GM12878 (cell line): ENCODE measurements at regions not wholly inside any gene's neighbourhood (a gene's known extent, or its start where the extent isn't known, plus 50 kb on each side); places are given as distances from the start of the nearest gene placed in this dataset.

Experiments
- ATAC-seq: fragments of 200-7000 bp; cut with Tn5 transposase; 3 replicates; pipeline ENCODE4 v1.9.1; 2020; ENCODE audit warnings: mild to moderate bottlenecking, moderate library complexity
- BruUV-seq: library from RNA; stranded (reverse); fragments of 400-500 nt; replicated peaks from 2 replicates; lab custom pipeline; 2021; lab: Mats Ljungman, UMichigan
- CTCF ChIA-PET: fragments of 300-600 bp; sonication (Branson Sonifier 250); formaldehyde crosslinking; extraction: SDS; loops from one replicate; lab custom pipeline; 2021; ENCODE audit warnings: inconsistent platforms; lab: Yijun Ruan, JAX
- POLR2A ChIA-PET: fragments of 350-600 bp; formaldehyde crosslinking; extraction: SDS; loops from one replicate; lab custom pipeline; 2021; ENCODE audit warnings: inconsistent platforms; lab: Charles Lee
- RAD21 ChIA-PET: fragments of 300-600 bp; sonication (Branson Sonifier 250); formaldehyde crosslinking; loops from one replicate; lab custom pipeline; 2023; ENCODE audit warnings: antibody characterized with exemption; ENCODE audit not compliant: unreplicated experiment; lab: Charles Lee
- SMC1A ChIA-PET: fragments of 300-600 bp; sonication (Branson Sonifier 250); formaldehyde crosslinking; loops from one replicate; lab custom pipeline; 2023; ENCODE audit not compliant: unreplicated experiment, uncharacterized antibody; lab: Charles Lee
- DNase-seq: peaks from one replicate; pipeline ENCODE4 v3.0.0-alpha.2; 2011; ENCODE audit warnings: low read depth, low spot score
- FAIRE-seq: peaks from 3 replicates; lab custom pipeline; 2011; peaks lifted over from hg19 to GRCh38; lab: Jason Lieb, UNC
- H2AFZ ChIP-seq: 2 replicates; pipeline ENCODE4 v1.6.0; 2011; ENCODE audit warnings: low read depth, low read length, control low read depth; ENCODE audit not compliant: control insufficient read depth
- H3K27ac ChIP-seq: 2 replicates; pipeline ENCODE4 v1.5.1; 2011; ENCODE audit warnings: control low read depth; ENCODE audit not compliant: control insufficient read depth, insufficient read depth
- H3K27me3 ChIP-seq, 2 experiments: replicated peaks in 1 of 2; 2 replicates each; pipeline versions ENCODE4 v1.6.0 to v1.6.1; 2011; ENCODE audit warnings: low read length in 1 of 2; ENCODE audit not compliant: control insufficient read depth in 2 of 2, insufficient read depth in 2 of 2
- H3K36me3 ChIP-seq, 2 experiments: 2 replicates each; pipeline ENCODE4 v1.5.1; 2011; ENCODE audit warnings: low read length in 1 of 2; ENCODE audit not compliant: control insufficient read depth in 2 of 2, insufficient read depth in 2 of 2
- H3K4me1 ChIP-seq: 2 replicates; pipeline ENCODE4 v1.6.1; 2011; ENCODE audit warnings: mild to moderate bottlenecking, low read length, moderate library complexity, mixed read lengths; ENCODE audit not compliant: control insufficient read depth, insufficient read depth
- H3K4me2 ChIP-seq: 2 replicates; pipeline ENCODE4 v1.6.0; 2011; ENCODE audit warnings: control low read depth; ENCODE audit not compliant: control insufficient read depth, insufficient read depth
- H3K4me3 ChIP-seq: fragments of 200-600 bp; sonication (generic); 2 replicates; pipeline ENCODE4 v1.5.1; 2016
- H3K79me2 ChIP-seq: 2 replicates; pipeline ENCODE4 v1.6.0; 2011; ENCODE audit warnings: low read length; ENCODE audit not compliant: control insufficient read depth, insufficient read depth
- H3K9ac ChIP-seq: 2 replicates; pipeline ENCODE4 v1.8.0; 2011; ENCODE audit warnings: low read length, control low read depth, mixed read lengths; ENCODE audit not compliant: control insufficient read depth, insufficient read depth
- H3K9me3 ChIP-seq: replicated peaks from 3 replicates; pipeline ENCODE4 v1.5.1; 2011; ENCODE audit warnings: mild to moderate bottlenecking, low read length; ENCODE audit not compliant: control insufficient read depth, insufficient read depth
- H4K20me1 ChIP-seq: 2 replicates; pipeline ENCODE4 v1.6.0; 2011; ENCODE audit not compliant: control insufficient read depth, insufficient read depth
- CEBPZ ChIP-seq: fragments of 150-350 bp; IDR thresholded peaks from 2 replicates; pipeline ENCODE4 v1.6.1; 2016; ENCODE audit warnings: low read depth, low read length
- ETV6 ChIP-seq, 2 experiments: fragments of 450-650 bp in 1 of 2; IDR thresholded peaks in 1 of 2; conservative IDR thresholded peaks in 1 of 2; 2 replicates each; pipeline ENCODE4 v1.6.1; 2014; ENCODE audit warnings: antibody characterized with exemption in 1 of 2, borderline replicate concordance in 1 of 2, low read depth in 1 of 2, mild to moderate bottlenecking in 1 of 2, moderate library complexity in 1 of 2
- HDAC6 ChIP-seq: fragments of 200-600 bp; sonication (generic); IDR thresholded peaks from one replicate; pipeline ENCODE4 v1.8.0; 2017; ENCODE audit warnings: antibody characterized with exemption; ENCODE audit not compliant: unreplicated experiment
- JUND ChIP-seq: IDR thresholded peaks from 2 replicates; pipeline ENCODE4 v1.6.1; 2012; ENCODE audit warnings: low read depth, mild to moderate bottlenecking, low read length, improper control_type of control experiment, moderate library complexity
- KAT2A ChIP-seq: conservative IDR thresholded peaks from 2 replicates; pipeline ENCODE4 v1.6.1; 2011; ENCODE audit warnings: low read depth, low read length; ENCODE audit not compliant: control insufficient read depth
- MTA2 ChIP-seq: fragments of 450-650 bp; IDR thresholded peaks from 2 replicates; pipeline ENCODE4 v1.6.1; 2016; ENCODE audit warnings: low read depth, mild to moderate bottlenecking, moderate library complexity
- MTA3 ChIP-seq: IDR thresholded peaks from 2 replicates; pipeline ENCODE4 v1.6.1; 2012; ENCODE audit warnings: low read length, inconsistent platforms, borderline replicate concordance
- PKNOX1 ChIP-seq: fragments of 450-650 bp; IDR thresholded peaks from 2 replicates; pipeline ENCODE4 v1.6.1; 2016; ENCODE audit warnings: mild to moderate bottlenecking
- RBBP5 ChIP-seq: fragments of 200-600 bp; sonication (generic); conservative IDR thresholded peaks from 2 replicates; pipeline ENCODE4 v1.6.1; 2016
- SREBF1 ChIP-seq: IDR thresholded peaks from 2 replicates; pipeline ENCODE4 v1.6.1; 2012; ENCODE audit warnings: mild to moderate bottlenecking, low read length
- STAT3 ChIP-seq: IDR thresholded peaks from 2 replicates; pipeline ENCODE4 v1.6.1; 2011; ENCODE audit warnings: low read depth, low read length, improper control_type of control experiment
- USF2 ChIP-seq: IDR thresholded peaks from 2 replicates; pipeline ENCODE4 v1.6.1; 2011; ENCODE audit warnings: low read depth, low read length, improper control_type of control experiment, borderline replicate concordance
- WGBS: methylation state at CpG from one replicate; pipeline ENCODE4 v1.1.6; 2016; ENCODE audit warnings: low lambda C conversion rate; ENCODE audit not compliant: insufficient replicate concordance, insufficient coverage; ENCODE audit errors: missing lambda C conversion rate; 5-methylcytosine and 5-hydroxymethylcytosine counted together
- in situ Hi-C: fragments of 300-500 bp; cut with MboI; formaldehyde crosslinking; loops from 9 replicates; pipeline ENCODE4 v1.14.3; 2018; ENCODE audit warnings: mixed read lengths
- intact Hi-C: fragments of 100-400 bp; cut with micrococcal nuclease; formaldehyde crosslinking; loops from one replicate; pipeline ENCODE4 v1.14.2; 2022; ENCODE audit not compliant: unreplicated experiment

- no peak for TF ChIP-seq SREBF1
These were observed 258.3 kb upstream of the STXBP6 start (continued) for GRCh38 chr14:25308244-25308643.

GRCh38 chr14:25303934-25304333, 254.0 kb upstream of the STXBP6 start:
- no peak overlapping the region for H3K4me2 ChIP-seq
- FAIRE-seq = no peak
- ChIA-PET POLR2A (no interaction called here), CTCF (no interaction called here), SMC1A (no interaction called here), RAD21 (no interaction called here)
- ATAC-seq = no peak
- H3K4me3 ChIP-seq = no peak overlapping the region
- intact Hi-C loops = no loop called here
- in situ Hi-C loops = no loop called here
- TF ChIP-seq STAT3 = no peak
- no peak for TF ChIP-seq ETV6 (conservative IDR thresholded peaks at IDR 0.05 in 1 of 2, IDR thresholded peaks at IDR 0.05 in 1 of 2; ENCODE audit: borderline replicate concordance in 1 of 2, low read depth in 1 of 2)
- TF ChIP-seq MTA2 = 0 out of 2 replicates have a peak, but pooled peaks have one; percentile 13
- H2AFZ ChIP-seq = no peak overlapping the region
- no peaks in the 10 kb centered on the region for H3K27me3 ChIP-seq
- H3K27ac ChIP-seq = no peak overlapping the region
- no peaks in the 10 kb centered on the region for H3K4me1 ChIP-seq
- no peaks in the 10 kb centered on the region for H3K36me3 ChIP-seq
- BruUV-seq = no TSS peak
- H3K9ac ChIP-seq = no peak overlapping the region
- H3K79me2 ChIP-seq = no peaks in the 10 kb centered on the region
- 19% methylated on average over 2 of the region's 2 CpGs for WGBS
- no peaks in the 10 kb centered on the region for H3K9me3 ChIP-seq
- no peak for DNase-seq
- no peaks in the 10 kb centered on the region for H4K20me1 ChIP-seq

- RAD21 ChIA-PET = no interaction called here
- H3K36me3 ChIP-seq = no peaks in the 10 kb centered on the region
- in situ Hi-C loops (no loop called here), intact Hi-C loops (no loop called here)
- no peaks in the 10 kb centered on the region; the same call in 2 of the 3 replicates for H3K9me3 ChIP-seq
- no peak overlapping the region for H3K4me3 ChIP-seq
- H3K27ac ChIP-seq = no peak overlapping the region
- no peaks in the 10 kb centered on the region for H4K20me1 ChIP-seq
- POLR2A ChIA-PET = no interaction called here
- FAIRE-seq (no peak), DNase-seq (no peak), ATAC-seq (no peak)
- H3K4me2 ChIP-seq = no peak overlapping the region
- H3K9ac ChIP-seq = no peak overlapping the region
- H3K79me2 ChIP-seq = no peaks in the 10 kb centered on the region
- BruUV-seq = no TSS peak
- CTCF ChIA-PET = interaction anchor here (1.1 kb wide), 1 partner anchor 113 kb away, joined by 3 read pairs; no protein-coding TSS in a partner anchor
- SMC1A ChIA-PET = no interaction called here
- no peaks in the 10 kb centered on the region for H3K27me3 ChIP-seq
- no peak overlapping the region for H2AFZ ChIP-seq
- H3K4me1 ChIP-seq = no peaks in the 10 kb centered on the region
- no peak for TF ChIP-seq CEBPZ
- no peak for TF ChIP-seq RBBP5
- no peak for TF ChIP-seq USF2
- no peak for TF ChIP-seq MTA3
- no peak for TF ChIP-seq JUND
- TF ChIP-seq HDAC6 = no peak
- TF ChIP-seq PKNOX1 = no peak
- TF ChIP-seq KAT2A = no peak
These were observed 248.3 kb upstream of the STXBP6 start for GRCh38 chr14:25298238-25298637.
